GM12878 (cell line): ENCODE measurements at regions not wholly inside any gene's neighbourhood (a gene's known extent, or its start where the extent isn't known, plus 50 kb on each side); places are given as distances from the start of the nearest gene placed in this dataset.

ENCODE experiments used
- ATAC-seq: fragments of 200-7000 bp; cut with Tn5 transposase; 3 replicates; pipeline ENCODE4 v1.9.1; 2020; ENCODE audit warnings: mild to moderate bottlenecking, moderate library complexity
- BruUV-seq: library from RNA; stranded (reverse); fragments of 400-500 nt; replicated peaks from 2 replicates; lab custom pipeline; 2021; lab: Mats Ljungman, UMichigan
- CTCF ChIA-PET: fragments of 300-600 bp; sonication (Branson Sonifier 250); formaldehyde crosslinking; extraction: SDS; loops from one replicate; lab custom pipeline; 2021; ENCODE audit warnings: inconsistent platforms; lab: Yijun Ruan, JAX
- POLR2A ChIA-PET: fragments of 350-600 bp; formaldehyde crosslinking; extraction: SDS; loops from one replicate; lab custom pipeline; 2021; ENCODE audit warnings: inconsistent platforms; lab: Charles Lee
- RAD21 ChIA-PET: fragments of 300-600 bp; sonication (Branson Sonifier 250); formaldehyde crosslinking; loops from one replicate; lab custom pipeline; 2023; ENCODE audit warnings: antibody characterized with exemption; ENCODE audit not compliant: unreplicated experiment; lab: Charles Lee
- SMC1A ChIA-PET: fragments of 300-600 bp; sonication (Branson Sonifier 250); formaldehyde crosslinking; loops from one replicate; lab custom pipeline; 2023; ENCODE audit not compliant: unreplicated experiment, uncharacterized antibody; lab: Charles Lee
- DNase-seq: peaks from one replicate; pipeline ENCODE4 v3.0.0-alpha.2; 2011; ENCODE audit warnings: low read depth, low spot score
- FAIRE-seq: peaks from 3 replicates; lab custom pipeline; 2011; peaks lifted over from hg19 to GRCh38; lab: Jason Lieb, UNC
- H2AFZ ChIP-seq: 2 replicates; pipeline ENCODE4 v1.6.0; 2011; ENCODE audit warnings: low read depth, low read length, control low read depth; ENCODE audit not compliant: control insufficient read depth
- H3K27ac ChIP-seq: 2 replicates; pipeline ENCODE4 v1.5.1; 2011; ENCODE audit warnings: control low read depth; ENCODE audit not compliant: control insufficient read depth, insufficient read depth
- H3K27me3 ChIP-seq, 2 experiments: replicated peaks in 1 of 2; 2 replicates each; pipeline versions ENCODE4 v1.6.0 to v1.6.1; 2011; ENCODE audit warnings: low read length in 1 of 2; ENCODE audit not compliant: control insufficient read depth in 2 of 2, insufficient read depth in 2 of 2
- H3K36me3 ChIP-seq, 2 experiments: 2 replicates each; pipeline ENCODE4 v1.5.1; 2011; ENCODE audit warnings: low read length in 1 of 2; ENCODE audit not compliant: control insufficient read depth in 2 of 2, insufficient read depth in 2 of 2
- H3K4me1 ChIP-seq: 2 replicates; pipeline ENCODE4 v1.6.1; 2011; ENCODE audit warnings: mild to moderate bottlenecking, low read length, moderate library complexity, mixed read lengths; ENCODE audit not compliant: control insufficient read depth, insufficient read depth
- H3K4me2 ChIP-seq: 2 replicates; pipeline ENCODE4 v1.6.0; 2011; ENCODE audit warnings: control low read depth; ENCODE audit not compliant: control insufficient read depth, insufficient read depth
- H3K4me3 ChIP-seq: fragments of 200-600 bp; sonication (generic); 2 replicates; pipeline ENCODE4 v1.5.1; 2016
- H3K79me2 ChIP-seq: 2 replicates; pipeline ENCODE4 v1.6.0; 2011; ENCODE audit warnings: low read length; ENCODE audit not compliant: control insufficient read depth, insufficient read depth
- H3K9ac ChIP-seq: 2 replicates; pipeline ENCODE4 v1.8.0; 2011; ENCODE audit warnings: low read length, control low read depth, mixed read lengths; ENCODE audit not compliant: control insufficient read depth, insufficient read depth
- H3K9me3 ChIP-seq: replicated peaks from 3 replicates; pipeline ENCODE4 v1.5.1; 2011; ENCODE audit warnings: mild to moderate bottlenecking, low read length; ENCODE audit not compliant: control insufficient read depth, insufficient read depth
- H4K20me1 ChIP-seq: 2 replicates; pipeline ENCODE4 v1.6.0; 2011; ENCODE audit not compliant: control insufficient read depth, insufficient read depth
- BCL11A ChIP-seq: IDR thresholded peaks from 2 replicates; pipeline ENCODE4 v1.6.1; 2011; ENCODE audit warnings: low read depth, low read length
- JUNB ChIP-seq: IDR thresholded peaks from 2 replicates; pipeline ENCODE4 v1.6.1; 2016; ENCODE audit warnings: antibody characterized with exemption, mild to moderate bottlenecking
- MTA3 ChIP-seq: IDR thresholded peaks from 2 replicates; pipeline ENCODE4 v1.6.1; 2012; ENCODE audit warnings: low read length, inconsistent platforms, borderline replicate concordance
- PML ChIP-seq: IDR thresholded peaks from 2 replicates; pipeline ENCODE4 v1.6.1; 2012; ENCODE audit warnings: low read length, inconsistent platforms
- POLR2AphosphoS2 ChIP-seq: IDR thresholded peaks from 2 replicates; pipeline ENCODE4 v1.6.1; 2011; ENCODE audit warnings: low read depth, mild to moderate bottlenecking, low read length, improper control_type of control experiment, moderate library complexity
- RFX5 ChIP-seq: IDR thresholded peaks from 2 replicates; pipeline ENCODE4 v1.6.1; 2011; ENCODE audit warnings: low read depth, low read length, improper control_type of control experiment
- SMC3 ChIP-seq: IDR thresholded peaks from 2 replicates; pipeline ENCODE4 v1.6.1; 2011; ENCODE audit warnings: low read length, improper control_type of control experiment, borderline replicate concordance
- SUPT20H ChIP-seq: IDR thresholded peaks from 2 replicates; pipeline ENCODE4 v1.6.1; 2011; ENCODE audit warnings: low read depth, mild to moderate bottlenecking, low read length, moderate library complexity, borderline replicate concordance; ENCODE audit not compliant: control insufficient read depth
- WGBS: methylation state at CpG from one replicate; pipeline ENCODE4 v1.1.6; 2016; ENCODE audit warnings: low lambda C conversion rate; ENCODE audit not compliant: insufficient replicate concordance, insufficient coverage; ENCODE audit errors: missing lambda C conversion rate; 5-methylcytosine and 5-hydroxymethylcytosine counted together
- in situ Hi-C: fragments of 300-500 bp; cut with MboI; formaldehyde crosslinking; loops from 9 replicates; pipeline ENCODE4 v1.14.3; 2018; ENCODE audit warnings: mixed read lengths
- intact Hi-C: fragments of 100-400 bp; cut with micrococcal nuclease; formaldehyde crosslinking; loops from one replicate; pipeline ENCODE4 v1.14.2; 2022; ENCODE audit not compliant: unreplicated experiment
- TF ChIP-seq, protein P1 (sequence below): IDR thresholded peaks from 2 replicates; pipeline ENCODE4 v1.6.1; 2012; ENCODE audit warnings: mild to moderate bottlenecking, low read depth, low read length
- TF ChIP-seq, protein P2 (sequence below): IDR thresholded peaks from 2 replicates; pipeline ENCODE4 v1.6.1; 2012; ENCODE audit warnings: low read depth, low read length, improper control_type of control experiment
- TF ChIP-seq, protein P3 (sequence below): IDR thresholded peaks from 2 replicates; pipeline ENCODE4 v1.6.1; 2011; ENCODE audit warnings: borderline replicate concordance, low read depth, mild to moderate bottlenecking, moderate library complexity, mixed read lengths, low read length; ENCODE audit not compliant: insufficient read depth; ENCODE audit errors: extremely low read length

DNA sequence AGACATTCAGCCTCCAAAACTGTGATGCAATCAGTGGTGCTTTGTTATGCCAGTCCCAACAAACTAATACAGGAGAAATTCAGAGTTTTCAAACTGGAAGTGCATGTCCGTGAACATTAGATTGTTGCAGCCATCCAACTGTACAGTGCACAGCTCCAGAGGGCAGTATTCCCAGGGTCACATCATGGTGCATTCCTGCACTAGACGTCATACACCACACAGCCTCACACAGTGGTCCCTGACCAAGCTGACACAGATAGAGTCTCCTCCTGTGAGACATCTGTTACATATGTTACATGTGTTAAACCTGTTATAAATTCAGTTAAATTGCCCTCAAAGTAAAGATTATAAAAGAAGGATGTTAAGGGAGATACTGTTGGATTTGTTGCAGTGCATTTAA, 209.0 kb downstream of the LRRN1 start:
- ChIA-PET POLR2A (no interaction called here), SMC1A (no interaction called here), RAD21 (no interaction called here), CTCF (interaction anchor here (0.7 kb wide), 1 partner anchor 10 kb away, joined by 3 read pairs; no protein-coding TSS in a partner anchor)
- Histone ChIP-seq H3K9ac (no peak overlapping the region), H4K20me1 (no peaks in the 10 kb centered on the region), H3K79me2 (no peaks in the 10 kb centered on the region), H3K27me3 (no peaks in the 10 kb centered on the region), H3K27ac (no peak overlapping the region), H3K4me1 (no peaks in the 10 kb centered on the region), H2AFZ (no peak overlapping the region), H3K4me2 (no peak overlapping the region), H3K4me3 (no peak overlapping the region), H3K36me3 (no peaks in the 10 kb centered on the region), H3K9me3 (no peaks in the 10 kb centered on the region)
- no TSS peak for BruUV-seq
- FAIRE-seq (no peak), DNase-seq (no peak), ATAC-seq (no peak)
- in situ Hi-C loops = no loop called here
- WGBS = 21% methylated on average over 2 of the region's 2 CpGs
- TF ChIP-seq POLR2AphosphoS2 = no peak
- TF ChIP-seq, protein P1, sequence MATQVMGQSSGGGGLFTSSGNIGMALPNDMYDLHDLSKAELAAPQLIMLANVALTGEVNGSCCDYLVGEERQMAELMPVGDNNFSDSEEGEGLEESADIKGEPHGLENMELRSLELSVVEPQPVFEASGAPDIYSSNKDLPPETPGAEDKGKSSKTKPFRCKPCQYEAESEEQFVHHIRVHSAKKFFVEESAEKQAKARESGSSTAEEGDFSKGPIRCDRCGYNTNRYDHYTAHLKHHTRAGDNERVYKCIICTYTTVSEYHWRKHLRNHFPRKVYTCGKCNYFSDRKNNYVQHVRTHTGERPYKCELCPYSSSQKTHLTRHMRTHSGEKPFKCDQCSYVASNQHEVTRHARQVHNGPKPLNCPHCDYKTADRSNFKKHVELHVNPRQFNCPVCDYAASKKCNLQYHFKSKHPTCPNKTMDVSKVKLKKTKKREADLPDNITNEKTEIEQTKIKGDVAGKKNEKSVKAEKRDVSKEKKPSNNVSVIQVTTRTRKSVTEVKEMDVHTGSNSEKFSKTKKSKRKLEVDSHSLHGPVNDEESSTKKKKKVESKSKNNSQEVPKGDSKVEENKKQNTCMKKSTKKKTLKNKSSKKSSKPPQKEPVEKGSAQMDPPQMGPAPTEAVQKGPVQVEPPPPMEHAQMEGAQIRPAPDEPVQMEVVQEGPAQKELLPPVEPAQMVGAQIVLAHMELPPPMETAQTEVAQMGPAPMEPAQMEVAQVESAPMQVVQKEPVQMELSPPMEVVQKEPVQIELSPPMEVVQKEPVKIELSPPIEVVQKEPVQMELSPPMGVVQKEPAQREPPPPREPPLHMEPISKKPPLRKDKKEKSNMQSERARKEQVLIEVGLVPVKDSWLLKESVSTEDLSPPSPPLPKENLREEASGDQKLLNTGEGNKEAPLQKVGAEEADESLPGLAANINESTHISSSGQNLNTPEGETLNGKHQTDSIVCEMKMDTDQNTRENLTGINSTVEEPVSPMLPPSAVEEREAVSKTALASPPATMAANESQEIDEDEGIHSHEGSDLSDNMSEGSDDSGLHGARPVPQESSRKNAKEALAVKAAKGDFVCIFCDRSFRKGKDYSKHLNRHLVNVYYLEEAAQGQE = no peak
- TF ChIP-seq PML = no peak
- TF ChIP-seq, protein P2, sequence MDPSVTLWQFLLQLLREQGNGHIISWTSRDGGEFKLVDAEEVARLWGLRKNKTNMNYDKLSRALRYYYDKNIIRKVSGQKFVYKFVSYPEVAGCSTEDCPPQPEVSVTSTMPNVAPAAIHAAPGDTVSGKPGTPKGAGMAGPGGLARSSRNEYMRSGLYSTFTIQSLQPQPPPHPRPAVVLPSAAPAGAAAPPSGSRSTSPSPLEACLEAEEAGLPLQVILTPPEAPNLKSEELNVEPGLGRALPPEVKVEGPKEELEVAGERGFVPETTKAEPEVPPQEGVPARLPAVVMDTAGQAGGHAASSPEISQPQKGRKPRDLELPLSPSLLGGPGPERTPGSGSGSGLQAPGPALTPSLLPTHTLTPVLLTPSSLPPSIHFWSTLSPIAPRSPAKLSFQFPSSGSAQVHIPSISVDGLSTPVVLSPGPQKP = no peak
- no peak for TF ChIP-seq SMC3
- no peak for TF ChIP-seq SUPT20H
- no peak for TF ChIP-seq BCL11A
- no peak for TF ChIP-seq RFX5
- no peak for TF ChIP-seq MTA3
- TF ChIP-seq, protein P3, sequence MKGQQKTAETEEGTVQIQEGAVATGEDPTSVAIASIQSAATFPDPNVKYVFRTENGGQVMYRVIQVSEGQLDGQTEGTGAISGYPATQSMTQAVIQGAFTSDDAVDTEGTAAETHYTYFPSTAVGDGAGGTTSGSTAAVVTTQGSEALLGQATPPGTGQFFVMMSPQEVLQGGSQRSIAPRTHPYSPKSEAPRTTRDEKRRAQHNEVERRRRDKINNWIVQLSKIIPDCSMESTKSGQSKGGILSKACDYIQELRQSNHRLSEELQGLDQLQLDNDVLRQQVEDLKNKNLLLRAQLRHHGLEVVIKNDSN = no peak
- TF ChIP-seq JUNB = no peak
- intact Hi-C loops = no loop called here
